Sciatic nerve (tissue), 2 donors: ENCODE measurements at regions not wholly inside any gene's neighbourhood (a gene's known extent, or its start where the extent isn't known, plus 50 kb on each side); places are given as distances from the start of the nearest gene placed in this dataset.
"Not testable (repeated sequence)": the region's sequence is repeated elsewhere in the genome, so short reads cannot be mapped to it uniquely, and the experiment has no call there.

Source experiments
- ATAC-seq: fragments of 200-7000 bp; cut with Tn5 transposase; one replicate; pipeline ENCODE4 v1.9.1; 2020; ENCODE audit warnings: mild to moderate bottlenecking, moderate library complexity
- DNase-seq: peaks from one replicate; pipeline ENCODE4 v3.0.0-alpha.2; 2020; ENCODE audit warnings: low spot score
- intact Hi-C: fragments of 100-400 bp; cut with DNase I; formaldehyde crosslinking; loops from one replicate; pipeline ENCODE4 v1.14.2; 2022
- donor health status: DM: no; HTN: no; CAD: no.
- donor health status: DM: no; HTN: no; CAD: no.

GRCh38 chrX:95536661-95537060 lies 1148.0 kb upstream of the DIAPH2 start:
- DNase-seq (no peak), ATAC-seq (no peak)
- intact Hi-C loops, result no loop called here

- ATAC-seq (no peak), DNase-seq (no peak)
- intact Hi-C loops, result no loop called here
Observed at GRCh38 chrX:95539041-95539440, 1145.6 kb upstream of the DIAPH2 start.

DNA sequence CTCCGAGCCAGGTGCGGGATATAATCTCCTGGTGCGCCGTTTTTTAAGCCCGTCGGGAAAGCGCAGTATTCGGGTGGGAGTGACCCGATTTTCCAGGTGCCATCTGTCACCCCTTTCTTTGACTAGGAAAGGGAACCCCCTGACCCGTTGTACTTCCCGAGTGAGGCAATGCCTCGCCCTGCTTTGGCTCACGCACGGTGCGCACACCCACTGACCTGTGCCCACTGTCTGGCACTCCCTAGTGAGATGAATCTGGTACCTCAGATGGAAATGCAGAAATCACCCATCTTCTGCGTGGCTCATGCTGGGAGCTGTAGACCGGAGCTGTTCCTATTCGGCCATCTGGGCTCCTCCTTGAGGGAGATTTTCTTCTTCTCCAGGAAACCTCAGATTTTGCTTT lies 1135.1 kb upstream of the DIAPH2 start:
- intact Hi-C loops, DNase-seq, ATAC-seq: not testable (repeated sequence)

- no peak for DNase-seq
- intact Hi-C loops, result no loop called here
- no peak for ATAC-seq
Observed at GRCh38 chrX:95585321-95585720, 1099.3 kb upstream of the DIAPH2 start.

GRCh38 chrX:95612350-95612749 lies 1072.3 kb upstream of the DIAPH2 start:
- DNase-seq (no peak), ATAC-seq (no peak)
- intact Hi-C loops, result no loop called here

DNA sequence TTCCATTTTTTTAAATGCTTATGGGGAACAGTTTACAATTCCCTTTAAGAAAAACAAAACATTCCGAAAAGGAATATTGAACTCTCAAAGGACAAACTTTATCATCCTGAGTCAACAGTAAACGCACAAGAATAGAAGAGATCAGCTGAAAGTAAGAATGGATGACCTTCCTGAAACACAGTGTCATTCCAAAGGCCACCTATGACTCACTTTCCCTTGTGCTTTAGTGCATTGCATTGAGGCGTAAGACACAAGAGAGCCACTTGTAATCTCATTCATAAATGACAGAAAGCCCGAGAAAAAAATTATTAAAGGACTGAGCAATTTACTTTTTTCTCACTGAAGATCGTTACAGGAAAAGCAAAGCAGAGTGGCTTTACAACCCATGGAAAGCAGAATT lies 1062.4 kb upstream of the DIAPH2 start:
- intact Hi-C loops, result no loop called here
- DNase-seq, result no peak

DNA sequence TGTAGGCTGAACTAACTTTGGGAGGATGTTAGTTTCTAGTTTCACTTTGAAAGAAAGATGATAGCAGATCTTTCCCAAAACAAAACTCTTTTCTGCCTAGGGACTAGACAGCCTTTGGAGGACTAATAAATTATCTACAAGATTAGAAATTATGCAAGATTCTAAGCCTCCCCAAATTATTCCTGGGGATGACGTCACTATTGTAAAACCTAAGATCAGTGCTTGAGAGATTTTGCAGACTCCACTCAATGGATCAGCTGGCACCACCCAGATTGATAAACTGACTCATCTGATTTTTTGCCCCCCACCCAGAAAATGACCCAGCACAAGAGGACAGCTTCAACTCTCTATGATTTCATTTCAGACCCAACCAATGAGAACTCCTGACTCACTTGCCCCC lies 1057.9 kb upstream of the DIAPH2 start:
- intact Hi-C loops, result no loop called here
- DNase-seq (no peak), ATAC-seq (no peak)

More for the DNA sequence above, 1062.4 kb upstream of the DIAPH2 start:
- no peak for ATAC-seq

DNA sequence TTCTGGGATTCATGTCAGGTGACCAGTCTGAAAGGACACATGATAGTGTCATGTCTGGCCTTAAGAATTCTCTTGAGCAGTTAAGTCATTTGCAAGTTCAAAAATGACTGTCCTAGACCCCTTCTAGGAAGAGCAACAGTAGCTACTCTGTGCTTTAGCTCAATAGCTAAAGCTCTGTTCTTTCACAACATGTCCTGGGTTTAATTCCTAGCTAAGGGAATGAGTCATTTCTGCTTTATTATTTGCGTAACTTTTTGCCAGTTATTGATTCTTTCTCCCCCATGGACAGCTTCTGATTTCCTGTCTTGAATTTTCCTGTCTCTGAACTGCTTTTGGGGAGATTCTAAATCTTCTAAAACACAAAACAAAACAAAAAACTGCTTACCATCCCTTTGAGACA lies 1055.8 kb upstream of the DIAPH2 start:
- ATAC-seq (no peak), DNase-seq (no peak)
- intact Hi-C loops, result no loop called here

DNA sequence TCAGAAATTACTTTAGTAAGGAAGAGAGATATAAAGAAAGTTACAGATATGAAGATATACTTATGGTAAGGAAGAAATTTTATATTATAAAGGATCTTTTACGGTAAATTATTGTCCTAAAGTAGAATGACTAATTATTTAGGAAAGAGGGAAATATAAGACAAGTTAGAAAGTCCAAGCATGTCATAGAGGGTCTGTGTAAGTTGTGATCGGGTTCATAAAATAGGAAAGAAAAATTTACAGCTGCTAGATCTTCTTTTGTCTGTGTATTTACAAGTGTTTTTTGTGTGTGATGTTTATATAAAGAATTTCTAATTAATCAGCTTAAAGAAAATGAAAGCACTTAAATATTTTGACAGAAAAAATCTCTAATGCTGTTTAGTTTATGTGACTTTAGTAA lies 1054.9 kb upstream of the DIAPH2 start:
- no peak for ATAC-seq
- intact Hi-C loops, result no loop called here

DNA sequence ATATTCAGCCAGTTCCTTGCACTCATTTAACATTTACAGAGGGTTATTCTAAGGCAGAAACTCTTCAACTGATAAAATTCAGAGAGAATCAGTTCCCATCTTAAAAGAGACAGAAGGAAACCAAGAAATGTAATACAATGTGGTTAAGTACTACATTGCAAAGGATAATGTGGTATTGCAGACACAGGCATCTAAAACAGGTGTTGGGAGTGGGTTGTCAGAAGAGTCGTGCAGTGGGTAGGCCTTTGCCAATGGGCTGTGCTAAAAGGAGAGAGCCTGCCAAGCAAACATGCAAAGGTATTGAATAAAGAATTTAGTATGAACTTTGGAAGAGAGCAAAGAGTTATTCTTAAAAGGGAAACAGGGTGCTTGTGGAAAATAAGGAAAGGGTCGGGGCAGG lies 1044.4 kb upstream of the DIAPH2 start:
- no peak for DNase-seq
- intact Hi-C loops, result loop anchor here (10.0 kb wide), 1 partner anchor 1525 kb away; no protein-coding TSS in a partner anchor
- no peak for ATAC-seq

More for the DNA sequence above, 1054.9 kb upstream of the DIAPH2 start:
- DNase-seq, result no peak

- intact Hi-C loops, result loop anchor here (10.0 kb wide), 1 partner anchor 1531 kb away; no protein-coding TSS in a partner anchor
- no peak for ATAC-seq
- no peak for DNase-seq
Observed at GRCh38 chrX:95645738-95646137, 1038.9 kb upstream of the DIAPH2 start.

- ATAC-seq (no peak), DNase-seq (no peak)
- intact Hi-C loops, result no loop called here
Observed at GRCh38 chrX:95662200-95662599, 1022.4 kb upstream of the DIAPH2 start.

DNA sequence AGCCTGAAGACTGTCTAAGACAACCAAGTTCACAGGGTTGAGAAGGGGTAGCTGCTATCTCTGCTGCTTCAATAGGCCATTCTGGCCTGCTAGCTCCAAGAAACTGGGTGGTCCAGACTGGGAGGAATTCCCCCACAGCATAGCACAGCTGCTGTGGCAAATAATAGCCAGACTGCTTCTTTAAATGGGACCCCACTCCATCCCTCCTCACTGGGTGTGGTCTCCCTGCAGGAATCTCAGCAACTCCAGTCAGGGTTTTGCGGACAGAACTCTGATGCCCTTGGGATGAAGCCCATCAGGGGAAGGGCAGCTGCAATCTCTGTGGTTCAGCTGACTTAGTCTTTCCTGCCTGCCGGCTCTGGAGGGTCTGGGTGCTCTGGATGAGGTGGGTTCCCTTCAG lies 1018.6 kb upstream of the DIAPH2 start:
- intact Hi-C loops, result no loop called here
- no peak for DNase-seq
- no peak for ATAC-seq

GRCh38 chrX:95675011-95675410 lies 1009.6 kb upstream of the DIAPH2 start:
- ATAC-seq (no peak), DNase-seq (no peak)
- intact Hi-C loops, result no loop called here

DNA sequence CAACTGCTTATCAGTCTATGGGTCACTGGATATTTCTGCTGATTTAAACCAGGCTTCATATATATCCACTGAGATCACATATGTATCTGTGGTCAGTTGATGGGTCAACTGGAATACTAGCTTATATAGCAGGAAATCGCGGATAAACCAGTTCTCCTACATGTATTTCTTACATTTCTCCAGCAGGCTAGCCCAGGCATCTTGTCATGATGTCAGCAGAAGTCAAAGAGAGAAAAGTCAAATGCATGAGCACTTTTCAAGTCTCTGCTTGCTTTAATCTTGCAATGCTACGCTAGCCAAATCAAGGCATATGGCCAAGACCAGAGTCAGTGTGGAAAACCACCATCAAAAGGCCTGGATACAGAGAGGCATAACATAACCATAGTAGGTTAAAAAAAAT lies 1008.8 kb upstream of the DIAPH2 start:
- ATAC-seq (no peak), DNase-seq (no peak)
- intact Hi-C loops, result no loop called here

- ATAC-seq (no peak), DNase-seq (no peak)
- intact Hi-C loops, result no loop called here
Observed at GRCh38 chrX:95678679-95679078, 1006.0 kb upstream of the DIAPH2 start.

DNA sequence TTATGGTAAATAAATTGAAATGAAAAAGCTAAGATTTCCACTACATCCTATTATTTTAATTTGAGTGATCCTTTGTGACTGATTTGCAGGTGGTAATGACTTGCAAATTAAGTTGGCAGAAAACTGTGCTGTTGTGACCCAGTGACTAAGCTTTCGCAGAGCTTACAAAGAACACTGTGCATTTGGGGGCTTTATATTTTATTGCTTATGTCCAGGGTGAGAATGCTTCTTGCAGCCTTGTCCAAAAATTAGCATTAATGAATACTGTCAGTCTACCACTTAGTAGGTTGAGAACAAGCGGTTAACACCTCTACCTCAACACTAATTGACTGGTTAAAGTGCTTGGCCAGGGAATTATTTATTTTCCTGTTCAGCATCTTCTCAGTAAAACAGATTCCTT lies 991.3 kb upstream of the DIAPH2 start:
- ATAC-seq (no peak), DNase-seq (no peak)

DNA sequence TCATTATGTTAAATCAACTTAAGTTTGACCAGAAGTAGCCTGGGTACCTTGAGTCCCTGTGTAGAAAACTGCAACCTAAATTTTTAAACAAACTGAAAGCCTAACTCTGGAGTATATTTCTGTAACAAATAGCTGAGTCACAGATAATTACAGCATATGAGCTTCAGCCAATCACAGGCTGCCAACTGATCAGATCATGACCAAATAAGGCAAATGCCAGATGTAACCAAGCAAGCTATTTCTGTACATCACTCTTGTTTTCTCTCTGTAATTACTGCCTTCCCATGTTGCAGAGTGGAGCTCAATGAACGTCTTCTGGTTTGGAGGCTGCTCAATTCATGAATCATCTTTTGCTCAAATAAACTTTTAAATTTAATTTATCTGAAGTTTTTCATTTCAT lies 980.9 kb upstream of the DIAPH2 start:
- DNase-seq, result no peak
- intact Hi-C loops, result no loop called here
- ATAC-seq, result no peak

More for the DNA sequence above, 991.3 kb upstream of the DIAPH2 start:
- intact Hi-C loops, result no loop called here

DNA sequence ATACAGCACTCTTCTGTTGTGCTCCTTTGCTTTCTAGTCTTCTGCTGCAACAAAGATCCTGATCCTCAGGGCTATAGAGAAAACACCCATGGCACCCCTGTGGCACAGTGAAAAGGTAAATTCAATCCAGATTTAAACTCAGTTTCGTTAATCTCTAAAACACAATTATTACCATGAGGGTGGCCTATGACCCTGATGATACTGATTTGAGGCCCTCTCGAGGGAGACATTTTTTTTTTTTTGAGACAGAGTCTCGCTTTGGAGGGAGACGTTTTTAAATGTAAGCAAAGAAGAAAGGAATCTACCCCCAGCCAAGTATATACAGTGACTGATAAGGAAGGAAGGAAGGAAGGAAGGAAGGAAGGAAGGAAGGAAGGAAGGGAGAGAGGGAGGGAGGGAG lies 967.8 kb upstream of the DIAPH2 start:
- intact Hi-C loops, result no loop called here
- no peak for ATAC-seq
- DNase-seq, result no peak

DNA sequence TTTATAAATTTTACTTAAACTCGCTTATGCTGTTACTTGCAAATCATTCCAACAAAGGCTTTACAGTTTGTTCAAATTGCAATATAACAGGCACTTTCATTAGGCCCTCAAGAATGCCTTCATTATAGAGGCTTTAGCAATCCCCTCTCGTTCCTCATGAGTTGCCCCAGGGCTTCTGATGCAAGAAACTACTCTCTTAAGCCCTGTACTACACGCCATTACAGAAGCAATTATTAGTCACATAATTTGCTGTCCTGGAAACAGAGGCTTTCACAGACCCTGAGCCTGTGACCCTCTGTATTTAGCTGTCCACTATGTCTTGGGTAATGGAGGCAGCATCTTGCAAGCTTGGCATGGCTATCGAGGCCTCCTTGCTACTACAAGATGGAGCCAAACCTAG lies 965.9 kb upstream of the DIAPH2 start:
- ATAC-seq (no peak), DNase-seq (no peak)
- intact Hi-C loops, result no loop called here

GRCh38 chrX:95721011-95721410 lies 963.6 kb upstream of the DIAPH2 start:
- ATAC-seq (no peak), DNase-seq (no peak)
- intact Hi-C loops, result no loop called here

DNA sequence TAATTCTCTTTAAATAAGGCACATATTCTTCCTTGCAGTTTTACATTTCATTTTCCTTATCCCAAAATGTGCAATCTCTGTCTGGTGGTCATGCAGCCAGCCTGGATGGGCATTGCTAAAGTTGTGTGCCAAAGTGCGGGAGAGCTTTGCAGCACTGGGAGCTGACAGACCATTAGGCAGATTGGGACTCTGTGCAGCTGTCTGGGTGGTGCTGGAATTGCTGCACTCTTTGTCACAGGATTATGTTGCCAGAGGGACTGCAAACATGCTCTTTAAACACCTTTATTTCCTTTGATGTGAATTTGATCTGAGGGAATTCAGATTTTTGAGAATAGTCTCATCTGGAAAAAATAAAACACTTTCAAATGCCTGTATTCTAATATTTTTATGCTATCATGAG lies 956.2 kb upstream of the DIAPH2 start:
- ATAC-seq, result no peak
- intact Hi-C loops, result no loop called here
- DNase-seq, result no peak
